Testis (tissue), 2 donors: ENCODE measurements at regions not wholly inside any gene's neighbourhood (a gene's known extent, or its start where the extent isn't known, plus 50 kb on each side); places are given as distances from the start of the nearest gene placed in this dataset.

Experiments used
- POLR2A ChIP-seq: fragments of 450-650 bp; IDR thresholded peaks from one replicate; pipeline ENCODE4 v1.6.1; 2017; ENCODE audit warnings: antibody characterized with exemption, mild to moderate bottlenecking, moderate library complexity
- TF ChIP-seq, protein P1 (sequence below), 3 experiments: fragments of 450-650 bp in 2 of 3; fragments of 200-600 bp in 1 of 3; sonication (generic) in 1 of 3; IDR thresholded peaks; one replicate each; pipeline ENCODE4 v1.5.1; 2016 to 2019; ENCODE audit warnings: antibody characterized with exemption in 3 of 3, mild to moderate bottlenecking in 2 of 3, moderate library complexity in 1 of 3

DNA sequence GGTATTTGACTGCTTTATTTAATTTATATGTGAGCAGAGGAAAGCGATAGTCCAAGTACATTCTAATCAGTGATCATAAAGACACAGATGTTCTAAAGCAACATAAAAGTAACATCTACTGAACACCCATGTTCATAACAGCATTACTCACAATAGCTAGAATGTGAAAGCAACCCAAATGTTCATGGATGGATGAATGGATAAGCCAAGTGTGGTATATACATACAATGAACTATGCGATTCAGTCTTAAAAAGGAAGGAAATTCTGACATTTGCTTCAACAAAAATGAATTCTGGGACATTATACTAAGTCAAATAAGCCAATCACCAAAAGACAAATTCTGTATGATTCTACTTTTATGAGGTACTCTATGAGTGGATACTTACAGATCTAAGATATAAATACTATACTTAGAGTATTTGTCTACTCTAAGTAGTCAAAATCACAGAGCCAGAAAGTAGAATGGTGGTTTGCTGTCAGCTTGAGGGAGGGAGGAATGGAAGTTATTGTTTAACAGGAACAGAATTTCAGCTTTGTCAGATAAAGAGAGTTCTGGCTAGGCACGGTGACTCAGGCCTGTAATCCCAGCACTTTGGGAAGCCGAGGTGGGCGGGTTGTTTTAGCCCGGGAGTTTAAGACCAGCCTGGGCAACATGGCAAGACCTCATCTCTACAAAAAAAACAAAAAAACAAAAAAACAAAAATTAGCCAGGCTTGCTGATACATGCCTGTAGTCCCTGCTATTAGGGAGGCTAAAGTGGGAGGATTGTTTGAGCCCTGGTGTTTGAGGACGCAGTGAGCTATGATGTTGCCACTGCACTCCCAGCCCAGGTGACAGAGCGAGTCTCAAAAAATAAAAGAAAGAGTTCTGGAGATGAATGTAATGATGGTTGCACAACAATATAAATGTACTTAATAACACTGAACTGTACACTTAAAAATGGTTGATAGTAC lies 79.7 kb upstream of the ARHGAP29 start:
- TF ChIP-seq, protein P1, sequence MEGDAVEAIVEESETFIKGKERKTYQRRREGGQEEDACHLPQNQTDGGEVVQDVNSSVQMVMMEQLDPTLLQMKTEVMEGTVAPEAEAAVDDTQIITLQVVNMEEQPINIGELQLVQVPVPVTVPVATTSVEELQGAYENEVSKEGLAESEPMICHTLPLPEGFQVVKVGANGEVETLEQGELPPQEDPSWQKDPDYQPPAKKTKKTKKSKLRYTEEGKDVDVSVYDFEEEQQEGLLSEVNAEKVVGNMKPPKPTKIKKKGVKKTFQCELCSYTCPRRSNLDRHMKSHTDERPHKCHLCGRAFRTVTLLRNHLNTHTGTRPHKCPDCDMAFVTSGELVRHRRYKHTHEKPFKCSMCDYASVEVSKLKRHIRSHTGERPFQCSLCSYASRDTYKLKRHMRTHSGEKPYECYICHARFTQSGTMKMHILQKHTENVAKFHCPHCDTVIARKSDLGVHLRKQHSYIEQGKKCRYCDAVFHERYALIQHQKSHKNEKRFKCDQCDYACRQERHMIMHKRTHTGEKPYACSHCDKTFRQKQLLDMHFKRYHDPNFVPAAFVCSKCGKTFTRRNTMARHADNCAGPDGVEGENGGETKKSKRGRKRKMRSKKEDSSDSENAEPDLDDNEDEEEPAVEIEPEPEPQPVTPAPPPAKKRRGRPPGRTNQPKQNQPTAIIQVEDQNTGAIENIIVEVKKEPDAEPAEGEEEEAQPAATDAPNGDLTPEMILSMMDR (IDR thresholded peaks at IDR 0.05) = no peak
- no peak for TF ChIP-seq POLR2A
